Fibroblast of the conjunctiva (primary cell): ENCODE measurements at regions not wholly inside any gene's neighbourhood (a gene's known extent, or its start where the extent isn't known, plus 50 kb on each side); places are given as distances from the start of the nearest gene placed in this dataset.
"Not testable (repeated sequence)": the region's sequence is repeated elsewhere in the genome, so short reads cannot be mapped to it uniquely, and the experiment has no call there.

ENCODE experiments used
- DNase-seq: peaks from one replicate; pipeline ENCODE4 v3.0.0-alpha.2; 2010; ENCODE audit warnings: low read depth

DNA sequence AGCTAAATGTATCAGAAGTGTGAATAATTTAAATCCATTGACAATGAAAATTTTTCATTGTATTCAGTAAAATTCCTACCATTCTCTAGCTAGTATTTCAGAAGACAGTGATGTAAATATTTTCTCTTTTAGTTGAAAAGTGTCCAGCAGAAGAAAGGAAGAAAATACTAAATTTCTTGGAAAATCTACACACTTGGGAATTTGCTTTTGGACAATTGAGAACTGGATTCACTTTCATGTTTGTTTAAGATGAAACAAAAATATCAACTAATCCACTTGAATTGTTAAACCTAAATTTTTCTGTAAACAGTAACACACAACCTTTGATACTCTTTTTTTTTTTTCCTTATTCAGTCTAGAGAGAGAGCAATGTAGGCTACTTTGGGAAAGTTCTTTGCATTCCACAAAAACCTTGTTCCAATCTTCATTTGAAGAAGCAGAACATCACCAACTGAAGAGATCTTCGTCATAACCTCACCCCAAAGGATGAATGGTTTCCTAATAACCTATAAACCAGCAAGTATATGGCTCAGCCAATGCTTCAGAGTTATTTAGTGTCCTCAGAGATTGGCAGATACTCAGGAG, 155.1 kb upstream of the GORAB start:
- no peak for DNase-seq

- no peak for DNase-seq
Measured at GRCh38 chr1:170377440-170377839, 154.5 kb upstream of the GORAB start.

DNA sequence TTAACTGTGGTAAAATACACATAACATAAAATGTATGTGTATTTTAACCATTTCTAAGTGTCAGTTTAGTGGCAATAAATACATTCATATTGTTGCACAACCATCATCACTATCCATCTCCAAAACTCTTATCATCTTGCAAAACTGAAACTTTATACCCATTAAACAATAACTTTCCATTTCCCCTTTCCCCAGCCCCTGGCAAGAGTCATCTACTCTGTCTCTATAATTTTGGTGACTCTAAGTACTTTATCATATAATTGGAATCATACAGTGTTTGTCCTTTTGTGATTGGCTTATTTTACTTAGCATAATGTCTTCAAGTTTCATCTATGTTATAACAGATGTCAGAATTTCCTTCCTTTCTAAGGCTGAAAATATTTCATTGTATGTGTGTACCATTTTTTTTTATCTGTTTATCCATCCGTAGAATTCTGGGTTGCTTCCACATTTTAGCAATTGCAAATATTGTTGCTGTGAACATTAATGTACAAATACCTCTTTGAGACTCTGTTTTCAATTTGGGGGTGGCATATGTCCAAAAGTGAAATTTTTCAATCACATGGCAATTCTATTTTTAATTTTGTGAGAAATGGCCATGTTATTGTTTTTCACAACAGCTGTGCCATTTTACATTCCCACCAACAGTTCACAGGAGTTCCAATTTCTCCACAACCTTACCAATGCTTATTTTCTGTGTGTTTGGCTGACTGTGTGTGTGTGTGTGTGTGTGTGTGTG, 153.9 kb upstream of the GORAB start:
- DNase-seq: peak; percentile 36

DNA sequence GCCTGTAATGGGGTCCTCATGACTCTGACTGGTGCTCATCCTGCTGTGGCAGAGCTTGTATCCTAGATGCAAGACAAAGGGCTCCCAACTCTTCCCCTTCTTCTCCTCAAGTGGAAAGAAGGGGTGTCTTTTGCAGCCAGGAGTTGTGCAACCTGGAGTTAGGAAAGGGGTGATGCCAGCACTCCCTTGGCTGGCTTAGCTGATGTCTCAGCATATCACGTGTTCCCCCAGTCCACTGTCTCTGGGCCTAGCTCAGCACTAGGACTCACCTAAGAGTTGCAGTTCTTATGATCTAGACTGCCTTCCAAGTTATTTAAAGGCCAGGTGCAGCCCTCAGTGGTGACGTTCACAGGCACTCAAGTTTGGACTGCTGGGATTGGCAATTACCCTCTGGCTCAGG, 146.2 kb upstream of the GORAB start:
- DNase-seq: no peak

GRCh38 chr1:170388489-170388888, 143.5 kb upstream of the GORAB start:
- no peak for DNase-seq

DNA sequence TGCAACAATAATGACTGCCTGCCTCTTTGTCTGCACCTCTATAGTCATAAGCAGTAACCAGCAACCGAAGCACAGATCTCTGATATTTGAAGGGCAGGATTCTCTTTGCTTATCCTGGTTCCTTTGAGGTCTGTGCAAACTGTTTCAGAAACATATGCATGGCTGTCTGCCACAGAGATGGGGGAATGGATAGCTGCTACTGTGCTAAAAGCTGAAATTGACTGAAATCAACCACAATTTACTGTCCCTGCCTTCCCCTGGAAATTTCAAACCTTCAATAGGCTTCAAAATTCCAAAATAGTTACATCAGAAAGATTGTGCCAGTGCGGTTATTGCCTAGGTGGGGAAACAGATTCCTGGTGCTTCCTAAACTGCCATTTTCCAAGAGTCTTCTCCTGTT, 136.8 kb upstream of the GORAB start:
- DNase-seq: no peak

DNA sequence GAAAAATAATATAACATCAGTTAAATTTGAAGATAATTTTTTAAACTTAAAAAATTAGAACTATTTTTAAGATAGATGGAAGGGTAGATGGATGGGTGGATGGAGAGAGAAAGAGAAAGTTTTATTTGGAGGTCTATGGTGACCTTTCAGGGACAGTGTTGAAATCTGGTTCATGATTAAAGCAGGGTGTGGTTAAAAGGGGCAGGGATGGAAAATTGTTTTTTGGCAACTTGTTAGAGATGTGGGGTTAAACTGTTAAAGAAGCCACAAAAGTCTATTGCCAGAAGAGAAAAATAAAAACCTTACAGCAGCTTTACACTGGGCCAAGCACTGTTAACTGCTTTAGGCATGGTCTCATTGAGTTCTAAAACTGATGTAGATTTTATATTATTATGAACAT, 134.9 kb upstream of the GORAB start:
- DNase-seq: no peak

DNA sequence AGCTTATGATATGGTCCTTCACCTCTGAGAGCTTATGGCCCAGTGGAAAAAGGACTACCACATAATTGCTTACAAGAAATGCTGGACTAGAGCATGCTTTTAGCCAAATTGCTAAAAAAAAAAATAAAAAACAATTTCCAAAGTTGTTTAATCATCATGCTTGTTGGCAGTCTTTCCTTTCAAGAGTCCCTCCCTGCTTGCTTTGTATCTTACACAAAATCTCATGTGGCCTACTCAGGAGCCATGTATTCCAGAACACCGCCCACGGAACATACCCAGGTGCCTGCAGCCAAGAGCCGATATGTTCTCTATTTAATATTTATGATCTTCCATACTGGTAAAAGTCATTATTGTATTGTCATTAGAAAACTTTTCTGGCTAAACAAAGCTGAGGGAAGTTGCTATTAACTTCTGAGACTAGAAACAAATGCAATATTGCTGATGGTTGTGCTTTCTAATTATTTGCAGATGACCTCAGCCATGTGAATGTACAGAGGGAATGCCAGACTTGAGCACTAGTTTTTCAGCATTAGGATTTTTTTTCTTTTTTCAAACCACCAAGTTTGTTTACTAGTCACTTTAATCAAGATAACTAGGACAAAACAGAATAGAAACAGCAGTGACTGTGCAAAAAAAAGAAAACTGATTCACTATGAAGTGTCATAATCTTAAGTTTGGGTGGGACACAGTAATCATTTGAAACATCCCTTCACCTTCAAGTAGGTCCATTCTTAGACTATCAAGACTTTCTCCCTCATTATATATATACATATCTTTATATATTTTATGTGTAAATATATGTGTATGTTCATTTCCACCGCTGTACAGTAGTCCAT, 129.3 kb upstream of the GORAB start:
- peak; percentile 34 for DNase-seq

DNA sequence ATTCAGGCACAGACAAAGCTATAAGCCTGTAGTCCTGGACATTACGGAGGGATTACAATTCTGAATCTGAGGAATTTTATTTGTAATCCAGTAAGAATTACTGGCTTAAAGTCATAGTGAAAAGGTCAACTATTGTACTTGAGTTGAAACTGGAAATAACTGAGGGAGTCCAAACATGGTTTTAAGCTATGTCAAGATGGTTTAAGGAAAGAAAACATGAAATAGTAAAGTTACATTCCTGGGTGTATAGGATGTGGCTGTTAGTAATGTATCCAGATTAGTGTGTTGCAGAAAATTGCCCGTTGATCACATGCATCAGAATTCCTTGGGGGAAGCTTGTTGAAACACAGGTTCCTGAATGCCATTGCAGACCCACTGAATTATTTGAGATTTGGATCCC, 124.8 kb upstream of the GORAB start:
- no peak for DNase-seq

DNA sequence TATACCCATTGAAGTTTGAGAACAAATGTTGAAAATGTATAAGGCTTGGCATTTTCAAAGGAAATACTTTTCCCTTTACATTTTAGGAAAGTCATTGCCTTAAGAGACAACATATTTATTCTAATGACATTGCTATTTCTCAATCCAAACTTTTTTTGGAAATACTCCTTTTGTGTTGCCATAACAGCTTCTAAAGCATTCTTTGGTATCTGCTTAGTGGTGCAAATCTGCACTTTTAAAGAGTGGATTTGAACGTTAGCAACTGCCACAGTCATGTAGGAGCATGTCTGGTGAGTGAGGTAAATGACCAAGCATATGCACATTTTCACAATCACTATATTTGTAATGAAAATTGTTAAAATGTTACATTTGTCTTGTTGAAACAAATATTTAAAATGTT, 124.4 kb upstream of the GORAB start:
- no peak for DNase-seq

GRCh38 chr1:170410401-170411166, 121.4 kb upstream of the GORAB start:
- DNase-seq: peak; percentile 62

GRCh38 chr1:170414989-170415709, 116.8 kb upstream of the GORAB start:
- DNase-seq: peak; percentile 24

- DNase-seq: no peak
Measured at GRCh38 chr1:170415710-170416372, 116.1 kb upstream of the GORAB start.

DNA sequence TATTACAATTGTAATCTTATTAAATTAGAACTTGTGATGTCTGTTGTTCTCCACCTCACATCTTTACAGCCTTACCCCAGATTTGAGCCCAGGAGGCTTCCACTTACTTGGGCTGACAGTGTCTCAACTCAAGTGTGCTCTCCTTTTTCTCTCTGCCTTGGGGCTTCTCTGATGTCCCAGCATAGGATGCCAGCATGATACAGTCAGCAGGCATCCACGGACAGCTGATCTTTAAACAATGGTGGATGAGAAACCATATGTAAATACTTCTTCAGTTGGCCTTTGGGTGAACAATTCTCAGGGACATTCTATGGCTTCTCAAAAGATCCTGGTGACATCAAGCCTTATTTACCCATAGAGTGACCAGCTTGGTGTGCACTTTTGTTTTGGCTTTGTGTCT, 107.6 kb upstream of the GORAB start:
- DNase-seq: no peak

DNA sequence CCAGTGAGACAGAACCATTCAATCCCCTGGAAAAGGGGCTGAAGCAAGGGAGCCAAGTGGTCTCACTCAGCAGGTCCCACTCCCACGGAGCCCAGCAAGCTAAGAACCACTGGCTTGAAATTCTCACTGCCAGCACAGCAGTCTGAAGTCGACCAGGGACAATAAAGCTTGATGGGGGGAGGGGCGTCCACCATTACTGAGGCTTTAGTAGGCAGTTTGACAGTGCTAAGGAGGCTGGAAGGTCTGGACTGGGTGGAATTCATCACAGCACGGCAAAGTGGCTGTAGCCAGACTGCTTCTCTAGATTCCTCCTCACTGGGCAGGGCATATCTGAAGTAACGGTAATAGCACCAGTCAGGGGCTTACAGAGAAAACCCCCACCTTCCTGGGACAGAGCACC, 105.4 kb upstream of the GORAB start:
- no peak for DNase-seq

GRCh38 chr1:170427002-170427401, 105.0 kb upstream of the GORAB start:
- DNase-seq: not testable (repeated sequence)

DNA sequence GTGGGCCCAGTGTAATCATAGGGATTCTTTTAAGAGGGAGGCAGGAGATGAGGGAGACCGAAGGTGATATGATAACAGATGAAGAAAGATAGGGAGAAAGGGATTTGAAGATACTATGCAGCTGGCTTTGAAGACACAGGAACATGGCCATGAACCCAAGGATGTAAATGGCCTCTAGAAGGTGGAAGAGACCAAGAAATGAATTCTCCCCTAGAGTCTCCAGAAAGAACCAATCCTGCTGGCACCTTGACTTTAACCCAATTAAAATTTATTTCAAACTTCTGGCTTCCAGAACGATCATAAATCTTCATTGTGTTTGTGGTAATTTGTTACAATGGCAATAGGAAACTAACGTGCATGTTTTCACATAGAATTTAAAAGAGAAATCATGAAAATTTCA, 95.0 kb upstream of the GORAB start:
- DNase-seq: no peak

DNA sequence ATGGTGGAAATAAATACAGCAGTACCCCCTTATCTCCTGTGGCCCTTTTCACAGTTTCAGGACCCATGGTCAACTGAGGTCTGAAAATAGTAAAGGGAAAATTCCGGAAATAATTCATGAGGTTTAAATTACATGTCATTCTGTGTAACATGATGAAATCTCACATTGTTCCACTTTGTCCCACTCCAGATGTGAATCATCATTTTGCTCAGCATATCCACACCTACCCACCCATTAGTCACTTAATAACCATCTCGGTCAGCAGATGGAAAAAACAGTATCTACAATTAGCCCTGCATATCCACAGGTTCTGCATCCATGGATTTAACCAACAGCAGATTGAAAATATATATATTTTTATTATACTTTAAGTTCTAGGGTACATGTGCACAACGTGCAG, 86.9 kb upstream of the GORAB start:
- peak; percentile 91 for DNase-seq

- no peak for DNase-seq
Measured at GRCh38 chr1:170448661-170449158, 83.3 kb upstream of the GORAB start.

DNA sequence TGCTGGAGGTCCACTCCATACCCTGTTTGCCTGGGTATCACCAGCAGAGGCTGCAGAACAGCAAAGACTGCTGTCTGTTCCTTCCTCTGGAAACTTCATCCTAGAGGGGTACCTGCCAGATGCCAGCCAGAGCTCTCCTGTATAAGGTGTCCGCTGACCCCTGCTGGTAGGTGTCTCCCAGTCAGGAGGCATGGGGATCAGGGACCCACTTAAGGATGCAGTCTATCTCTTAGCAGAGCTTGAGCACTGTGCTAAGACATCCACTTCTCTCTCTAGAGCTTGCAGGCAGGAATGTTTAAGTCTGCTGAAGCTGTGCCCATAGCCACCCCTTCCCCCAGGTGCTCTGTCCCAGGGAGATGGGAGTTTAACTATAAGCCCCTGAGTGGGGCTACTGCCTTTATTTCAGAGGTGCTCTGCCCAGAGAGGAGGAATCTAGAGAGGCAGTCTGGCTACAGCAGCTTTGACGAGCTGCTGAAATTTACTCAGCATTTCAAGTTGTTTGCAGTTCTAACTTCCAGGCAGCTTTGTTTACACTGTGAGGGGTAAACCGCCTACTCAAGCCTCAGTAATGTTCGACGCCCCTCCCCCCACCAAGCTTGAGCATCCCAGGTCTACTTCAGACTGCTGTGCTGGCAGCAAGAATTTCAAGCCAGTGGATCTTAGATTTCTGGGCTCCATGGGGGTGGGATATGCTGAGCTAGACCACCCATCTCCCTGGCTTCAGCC, 74.5 kb upstream of the GORAB start:
- DNase-seq: not testable (repeated sequence)
